GM19025 (cell line): ENCODE measurements at regions not wholly inside any gene's neighbourhood (a gene's known extent, or its start where the extent isn't known, plus 50 kb on each side); places are given as distances from the start of the nearest gene placed in this dataset.
"Not testable (repeated sequence)": the region's sequence is repeated elsewhere in the genome, so short reads cannot be mapped to it uniquely, and the experiment has no call there.

Experiments
- ATAC-seq: cut with Tn5 transposase; IDR thresholded peaks from one replicate; pipeline ENCODE4 v1.9.1; 2021; ENCODE audit warnings: mild to moderate bottlenecking, low read depth, moderate library complexity; ENCODE audit not compliant: unreplicated experiment

DNA sequence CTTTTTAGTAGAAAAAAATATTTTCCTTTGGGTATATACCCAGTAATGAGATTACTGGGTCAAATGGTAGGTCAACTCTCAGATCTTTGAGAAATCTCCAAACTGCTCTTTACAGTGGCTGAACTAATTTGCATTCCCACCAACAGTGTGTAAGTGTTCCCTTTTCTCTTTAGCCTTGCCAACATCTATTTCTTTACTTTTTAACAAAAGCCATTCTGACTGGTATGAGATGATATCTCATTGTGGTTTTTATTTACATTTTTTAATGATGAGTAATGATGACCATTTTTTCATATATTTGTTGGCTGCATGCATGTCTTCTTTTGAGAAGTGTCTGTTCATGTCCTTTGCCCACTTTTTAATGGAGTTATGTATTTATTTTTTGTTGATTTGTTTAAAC lies 1086.2 kb upstream of the GJE1 start:
- not testable (repeated sequence) for ATAC-seq

GRCh38 chr6:141041596-141042087 lies 1091.1 kb upstream of the GJE1 start:
- no peak for ATAC-seq

DNA sequence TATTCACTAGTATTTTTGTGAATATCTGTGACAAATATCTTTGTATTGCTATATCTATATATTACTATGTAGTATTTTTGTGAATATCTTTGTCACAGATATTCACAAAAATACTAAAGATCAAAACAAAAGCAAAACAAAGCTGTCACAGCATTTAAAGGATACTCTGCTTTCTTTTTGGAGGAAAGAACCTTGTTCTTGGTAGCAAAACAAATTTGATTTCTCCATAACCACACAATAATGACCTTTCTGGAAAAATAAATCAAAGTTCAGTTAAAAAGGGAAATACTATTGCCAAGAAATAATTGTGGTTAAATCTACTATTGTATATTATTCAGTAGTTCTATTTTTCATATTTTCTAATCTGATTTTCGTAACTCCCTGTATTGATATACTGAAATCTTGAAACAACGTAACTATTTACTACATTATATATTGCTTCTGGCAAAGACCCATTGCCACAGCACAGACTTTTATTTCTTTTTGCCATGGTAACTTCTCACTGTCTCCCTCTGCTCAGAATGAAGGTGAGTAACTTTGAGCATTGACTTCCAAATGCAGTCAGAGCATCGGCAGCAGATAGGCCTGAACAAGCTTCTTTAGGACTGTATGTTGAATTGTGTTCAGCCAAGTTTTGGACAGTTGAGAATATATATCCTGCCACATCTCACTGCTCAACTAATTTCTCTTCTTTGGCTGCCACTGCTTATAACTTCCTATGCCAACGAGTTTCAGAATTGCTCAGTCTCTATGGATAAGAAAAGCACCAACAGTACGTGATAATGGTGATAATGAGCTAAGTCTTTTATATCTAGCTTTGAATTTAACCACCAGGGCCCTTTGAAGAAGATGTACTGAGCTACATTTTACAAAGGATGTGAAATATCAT lies 1097.2 kb upstream of the GJE1 start:
- no peak for ATAC-seq

DNA sequence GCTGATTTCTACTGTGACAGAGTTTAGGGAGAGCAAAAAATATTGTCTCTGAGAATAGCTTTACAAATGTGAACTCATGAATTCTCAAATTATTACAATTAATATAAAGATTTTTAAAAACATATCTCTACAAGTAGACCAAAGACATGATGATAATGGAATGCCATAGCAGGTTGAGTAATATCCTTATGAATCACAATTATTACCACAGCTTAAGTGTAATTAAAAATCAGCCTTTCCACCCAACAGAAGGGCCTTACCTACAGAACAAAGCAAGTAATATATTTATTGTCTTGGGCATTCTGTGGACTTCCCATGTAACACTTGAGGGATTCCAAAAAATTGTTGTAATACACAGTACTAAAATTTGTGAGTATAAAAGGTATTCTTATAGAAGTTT lies 1099.6 kb upstream of the GJE1 start:
- ATAC-seq = no peak

DNA sequence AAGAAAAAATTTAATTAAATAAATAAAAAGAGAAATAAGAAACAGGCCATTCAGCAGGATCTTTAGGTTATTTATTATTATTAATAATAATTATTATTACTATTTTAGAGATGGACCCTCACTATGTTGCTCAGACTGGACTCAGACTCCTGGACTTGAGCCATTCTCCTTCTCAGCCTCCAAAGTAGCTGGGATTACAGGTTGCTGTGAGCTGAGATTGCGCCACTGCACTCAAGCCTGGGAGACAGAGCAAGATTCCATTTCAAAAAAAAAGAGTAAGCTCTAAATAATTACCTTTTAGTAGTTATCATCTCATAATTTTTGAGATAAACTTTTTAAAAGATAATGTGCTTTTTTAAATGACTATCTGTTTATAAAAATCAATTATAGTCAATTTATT lies 1102.8 kb upstream of the GJE1 start:
- ATAC-seq = no peak

DNA sequence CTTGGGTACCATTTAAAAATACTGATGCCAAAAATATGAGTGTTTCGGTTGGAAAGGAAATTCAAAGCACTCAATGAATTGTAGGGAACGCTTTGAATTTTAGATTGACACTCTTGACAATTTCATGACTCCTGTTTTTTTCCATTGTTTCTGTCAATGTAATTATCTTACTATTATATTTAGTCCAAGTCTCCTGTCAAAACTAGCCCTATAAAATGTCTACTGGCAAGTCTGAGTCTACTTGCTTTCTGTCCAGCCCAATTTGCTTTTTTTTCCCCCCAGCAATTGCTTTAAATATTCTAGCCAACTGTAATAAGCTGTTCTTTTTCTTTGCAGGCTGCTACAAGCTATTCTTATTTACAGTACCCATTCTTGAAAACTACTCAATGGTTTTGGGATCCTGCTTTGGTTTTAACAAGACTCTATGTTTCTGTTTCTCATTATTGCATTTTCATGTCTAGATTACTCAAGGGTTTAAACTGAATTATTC lies 1103.9 kb upstream of the GJE1 start:
- ATAC-seq = no peak

- no peak for ATAC-seq
These were observed 1106.2 kb upstream of the GJE1 start for GRCh38 chr6:141026504-141026903.

GRCh38 chr6:141024526-141024925 lies 1108.2 kb upstream of the GJE1 start:
- no peak for ATAC-seq

DNA sequence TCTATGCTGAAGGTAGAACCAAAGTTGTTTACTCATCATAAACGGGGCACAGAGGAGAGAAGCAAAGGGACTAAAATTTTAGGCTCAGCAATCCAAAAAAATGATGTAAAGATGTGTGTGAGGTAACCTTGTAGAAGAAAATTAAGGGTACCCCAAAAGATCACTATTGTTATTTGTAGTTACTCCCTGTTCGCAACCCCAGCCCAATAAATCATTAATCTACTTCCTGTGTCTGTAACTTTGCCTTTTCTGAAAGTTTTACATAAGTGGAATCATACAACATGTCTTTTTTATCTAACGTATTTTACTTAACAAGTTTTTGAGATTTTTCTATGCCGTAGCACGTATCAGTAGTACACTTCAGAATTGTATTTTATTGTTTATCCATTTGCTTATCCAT lies 1114.8 kb upstream of the GJE1 start:
- ATAC-seq = no peak

GRCh38 chr6:141000917-141001316 lies 1131.8 kb upstream of the GJE1 start:
- ATAC-seq = no peak

DNA sequence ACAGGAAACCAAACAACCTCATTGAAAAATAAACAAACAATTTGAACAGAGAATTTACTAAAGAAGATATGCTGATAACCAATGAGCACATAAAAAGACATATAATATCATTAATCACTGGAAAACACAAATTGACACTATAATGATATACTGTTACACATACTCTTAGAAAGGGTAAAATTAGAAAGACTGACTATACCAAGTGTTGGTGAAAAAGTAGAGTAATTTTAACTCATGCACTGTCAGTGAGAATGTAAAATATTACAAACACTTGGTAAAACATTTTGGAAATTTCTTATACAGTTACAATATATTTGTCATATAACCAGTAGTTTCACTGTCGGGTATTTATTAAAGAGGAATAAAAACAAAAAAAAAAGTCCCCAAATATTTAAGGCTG lies 1139.2 kb upstream of the GJE1 start:
- ATAC-seq = no peak

DNA sequence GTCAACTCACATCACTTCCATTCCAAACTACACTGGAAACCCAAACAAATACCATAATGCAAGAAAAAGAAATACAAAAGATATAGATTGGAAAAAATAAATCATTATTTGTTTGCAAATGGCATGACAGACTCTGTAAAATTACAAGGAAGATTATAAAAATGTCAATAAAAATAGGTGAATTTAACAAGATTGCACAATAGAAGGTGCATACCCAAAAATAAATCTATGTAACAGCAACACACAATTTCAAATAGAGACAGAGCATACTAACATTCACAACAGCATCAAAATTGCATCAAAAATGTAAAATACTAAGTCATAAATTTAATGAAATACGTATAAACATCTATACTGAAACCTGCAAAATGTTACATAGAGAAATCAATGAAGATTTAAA lies 1140.0 kb upstream of the GJE1 start:
- ATAC-seq = no peak

DNA sequence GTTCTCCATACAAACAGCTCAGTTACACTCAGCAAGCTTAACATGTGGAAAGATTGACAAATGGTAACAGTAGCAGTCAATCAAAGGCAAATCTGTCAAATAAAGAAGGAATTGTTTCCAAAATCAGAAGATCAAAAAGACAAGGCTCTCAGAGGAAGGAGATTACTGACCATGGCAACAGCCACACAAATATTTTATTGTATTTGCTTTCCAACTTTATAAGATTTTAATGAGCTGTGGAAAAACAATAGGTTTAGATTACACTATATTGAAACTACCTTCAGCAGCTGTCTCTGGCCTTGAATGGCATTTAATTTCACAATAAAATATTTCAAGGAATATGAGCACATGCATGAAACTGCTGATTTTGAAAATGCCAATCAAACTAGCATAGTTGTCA lies 1143.9 kb upstream of the GJE1 start:
- ATAC-seq = no peak

- ATAC-seq = no peak
These were observed 1145.2 kb upstream of the GJE1 start for GRCh38 chr6:140987364-140988155.

DNA sequence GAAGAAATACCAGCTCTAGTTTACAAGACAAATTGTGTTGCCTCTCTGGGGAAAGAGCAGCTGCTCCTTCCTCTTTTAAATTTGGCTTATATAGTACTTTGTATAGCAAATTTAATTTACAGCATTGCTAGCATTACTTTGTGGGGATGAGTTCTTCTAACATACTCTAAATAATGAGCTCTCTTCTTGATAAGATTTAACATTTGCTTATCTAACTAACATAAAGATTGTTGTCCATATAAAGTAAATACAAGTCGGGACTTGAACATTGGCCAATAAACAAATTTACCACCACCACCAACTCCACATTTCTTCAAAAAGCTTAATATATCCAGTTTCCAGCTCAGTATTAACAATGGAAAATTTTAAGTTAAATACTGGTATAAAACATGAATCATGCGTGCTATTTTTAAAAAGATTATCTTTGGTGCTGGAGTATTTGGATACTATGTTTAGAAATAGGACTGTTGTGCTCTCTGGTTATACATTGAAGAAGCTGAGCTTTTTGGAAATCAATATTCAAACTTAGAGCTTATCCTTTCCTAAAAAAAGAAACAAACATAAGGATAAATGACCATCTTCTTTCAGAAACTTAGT lies 1146.9 kb upstream of the GJE1 start:
- ATAC-seq = no peak

DNA sequence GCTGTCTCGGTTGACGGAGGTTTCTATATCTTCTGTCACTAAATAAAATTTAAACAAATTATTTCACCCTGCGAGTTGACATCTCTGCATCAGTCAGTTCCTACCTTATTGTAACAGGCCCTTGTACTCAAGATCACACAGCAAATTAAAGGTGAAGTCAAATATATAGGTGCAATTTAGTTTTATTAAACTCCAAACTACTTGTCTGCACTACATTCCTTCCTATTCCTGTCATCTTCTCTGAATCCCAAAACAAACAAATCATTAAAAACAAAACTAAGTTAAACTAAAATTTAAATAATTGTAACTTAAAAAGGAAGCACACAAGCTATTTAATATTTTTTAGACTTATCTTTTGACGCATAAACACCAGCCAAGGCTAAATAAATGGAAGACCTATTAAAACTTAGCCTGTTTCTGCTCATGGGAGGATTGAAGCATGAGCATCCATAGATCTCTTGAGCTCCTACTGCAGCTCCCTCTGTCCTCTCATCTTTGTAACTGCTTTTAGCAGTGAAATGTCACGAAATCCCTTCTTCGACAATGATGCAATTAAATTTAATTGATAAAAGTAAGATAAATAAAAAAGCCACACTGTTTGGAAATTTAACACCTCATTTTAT lies 1152.3 kb upstream of the GJE1 start:
- no peak for ATAC-seq

DNA sequence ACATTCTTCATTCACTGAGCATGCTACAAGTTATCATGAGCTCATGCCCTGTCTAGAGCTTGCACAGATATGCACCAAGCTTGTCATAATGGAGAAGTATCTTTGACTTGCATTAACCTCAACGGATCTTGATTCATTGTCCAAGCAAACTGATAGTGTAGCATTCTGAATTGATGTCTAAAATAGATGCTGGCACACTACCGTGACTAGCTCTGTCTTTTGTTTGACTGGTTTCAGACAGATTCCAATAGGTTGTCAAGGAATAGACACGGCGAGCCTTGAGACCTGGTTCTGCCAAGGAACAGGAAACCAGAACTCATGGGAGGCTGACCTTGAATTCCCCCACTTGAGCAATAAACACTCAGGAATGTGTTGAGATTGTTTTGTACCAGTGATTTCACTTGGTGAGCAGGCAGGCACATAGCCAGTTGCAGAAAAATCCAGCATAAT lies 1153.1 kb upstream of the GJE1 start:
- ATAC-seq = no peak

DNA sequence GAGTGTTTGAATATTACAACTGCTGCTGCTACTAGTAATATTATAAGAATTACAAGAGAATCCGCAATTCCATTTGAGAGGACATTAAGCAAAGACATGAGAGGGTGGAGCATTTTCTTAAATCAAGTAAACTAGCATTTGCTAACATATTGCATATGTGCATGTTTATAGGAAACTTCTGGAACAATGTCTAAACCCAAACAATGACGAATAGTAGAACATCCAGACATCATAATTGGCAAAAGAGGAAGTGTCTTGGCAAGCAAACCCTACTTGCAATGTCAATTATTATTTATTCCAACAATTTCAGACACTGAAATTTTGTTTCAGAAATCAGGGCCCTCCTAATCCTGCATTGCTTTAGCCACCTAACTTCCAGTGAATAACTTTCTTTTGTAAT lies 1155.3 kb upstream of the GJE1 start:
- no peak for ATAC-seq

GRCh38 chr6:140976806-140977205 lies 1155.9 kb upstream of the GJE1 start:
- ATAC-seq = no peak

DNA sequence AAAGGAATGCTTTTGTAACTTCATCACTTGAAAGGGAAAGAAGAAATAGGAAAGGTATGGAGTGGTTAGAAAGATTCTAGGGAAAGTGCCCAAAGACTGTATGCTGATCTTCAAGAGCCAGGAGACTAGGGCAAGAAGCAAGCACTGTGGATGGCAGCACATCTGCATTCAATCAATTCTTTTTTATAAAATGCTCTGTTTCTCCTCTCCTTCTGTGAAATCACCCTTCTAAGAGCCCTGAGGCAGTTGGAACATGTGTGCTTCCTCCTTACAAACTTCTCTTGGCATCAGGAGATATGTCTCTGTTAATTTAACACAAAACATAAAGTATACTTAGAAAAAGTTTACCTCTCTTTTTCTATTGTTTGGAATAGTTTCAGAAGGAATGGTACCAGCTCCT lies 1162.2 kb upstream of the GJE1 start:
- no peak for ATAC-seq

- ATAC-seq = no peak
These were observed 1164.7 kb upstream of the GJE1 start for GRCh38 chr6:140968062-140968461.
